Osteoblast (primary cell): ENCODE measurements at regions not wholly inside any gene's neighbourhood (a gene's known extent, or its start where the extent isn't known, plus 50 kb on each side); places are given as distances from the start of the nearest gene placed in this dataset.
A peak's percentile ranks its signal among the peaks of the same experiment; 100 is the strongest.

ENCODE experiments used
- DNase-seq: peaks from one replicate; pipeline ENCODE4 v3.0.0; 2011; ENCODE audit warnings: low spot score, mixed read lengths; ENCODE audit not compliant: insufficient read length; ENCODE audit errors: missing footprints
- H2AFZ ChIP-seq: 2 replicates; pipeline ENCODE4 v1.6.0; 2011; ENCODE audit warnings: mild to moderate bottlenecking, low read length
- H3K27ac ChIP-seq: 2 replicates; pipeline ENCODE4 v1.5.1; 2011; ENCODE audit warnings: mild to moderate bottlenecking, low read depth, low read length, moderate library complexity
- H3K27me3 ChIP-seq: 2 replicates; pipeline ENCODE4 v1.6.0; 2012; ENCODE audit warnings: mild to moderate bottlenecking, control low read depth, inconsistent platforms, low read length, moderate library complexity; ENCODE audit not compliant: insufficient read depth
- H3K36me3 ChIP-seq: 2 replicates; pipeline ENCODE4 v1.5.1; 2011; ENCODE audit warnings: mild to moderate bottlenecking, low read length, control low read depth, moderate library complexity; ENCODE audit not compliant: insufficient read depth
- H3K4me1 ChIP-seq: 2 replicates; pipeline ENCODE4 v1.5.1; 2011; ENCODE audit warnings: mild to moderate bottlenecking, low read length, control low read depth, moderate library complexity; ENCODE audit not compliant: insufficient read depth
- H3K4me2 ChIP-seq: 2 replicates; pipeline ENCODE4 v1.6.0; 2011; ENCODE audit warnings: mild to moderate bottlenecking, low read length; ENCODE audit not compliant: insufficient read depth
- H3K4me3 ChIP-seq: fragments of 200-600 bp; sonication (generic); 3 replicates; pipeline ENCODE4 v1.5.1; 2012; ENCODE audit warnings: mild to moderate bottlenecking, low read length, inconsistent platforms; ENCODE audit not compliant: insufficient read depth
- H3K79me2 ChIP-seq: 2 replicates; pipeline ENCODE4 v1.6.0; 2012; ENCODE audit warnings: mild to moderate bottlenecking, low read length, control low read depth, inconsistent platforms; ENCODE audit not compliant: insufficient read depth
- H3K9me3 ChIP-seq: 2 replicates; pipeline ENCODE4 v1.5.1; 2011; ENCODE audit warnings: low read depth, low read length, control low read depth
- H4K20me1 ChIP-seq: 2 replicates; pipeline ENCODE4 v1.6.0; 2012; ENCODE audit warnings: mild to moderate bottlenecking, low read length, control low read depth; ENCODE audit not compliant: insufficient read depth
- CTCF ChIP-seq: IDR thresholded peaks from 2 replicates; pipeline ENCODE4 v1.5.1; 2011; ENCODE audit warnings: mild to moderate bottlenecking, low read depth, low read length, moderate library complexity; ENCODE audit errors: extremely low read depth

- Histone ChIP-seq H3K27me3 (no peaks in the 10 kb centered on the region), H3K4me3 (no peak overlapping the region), H3K79me2 (no peaks in the 10 kb centered on the region), H3K27ac (no peak overlapping the region), H3K4me1 (no peaks in the 10 kb centered on the region), H2AFZ (no peak overlapping the region), H3K4me2 (no peak overlapping the region), H3K36me3 (no peaks in the 10 kb centered on the region), H3K9me3 (no peaks in the 10 kb centered on the region), H4K20me1 (no peaks in the 10 kb centered on the region)
- DNase-seq = no peak
- no peak for TF ChIP-seq CTCF
Observed at GRCh38 chr5:143708672-143709071, 103.3 kb upstream of the HMHB1 start.

- no peak overlapping the region for H3K27ac ChIP-seq
- DNase-seq = no peak
Observed at GRCh38 chr5:143707806-143708205, 104.2 kb upstream of the HMHB1 start.

GRCh38 chr5:143705381-143705780 is 106.6 kb upstream of the HMHB1 start:
- Histone ChIP-seq H3K9me3 (no peaks in the 10 kb centered on the region), H3K4me1 (no peaks in the 10 kb centered on the region), H3K36me3 (no peaks in the 10 kb centered on the region), H3K79me2 (no peaks in the 10 kb centered on the region), H4K20me1 (no peaks in the 10 kb centered on the region), H3K27me3 (no peaks in the 10 kb centered on the region), H3K4me2 (no peak overlapping the region), H3K4me3 (no peak overlapping the region), H3K27ac (no peak overlapping the region), H2AFZ (no peak overlapping the region)
- TF ChIP-seq CTCF = no peak
- peak; percentile 60 for DNase-seq

More at GRCh38 chr5:143707806-143708205, 104.2 kb upstream of the HMHB1 start:
- Histone ChIP-seq H3K27me3 (no peaks in the 10 kb centered on the region), H4K20me1 (no peaks in the 10 kb centered on the region), H3K4me1 (no peaks in the 10 kb centered on the region), H3K9me3 (no peaks in the 10 kb centered on the region), H3K4me3 (no peak overlapping the region), H2AFZ (no peak overlapping the region), H3K4me2 (no peak overlapping the region), H3K36me3 (no peaks in the 10 kb centered on the region), H3K79me2 (no peaks in the 10 kb centered on the region)
- no peak for TF ChIP-seq CTCF

- H3K36me3 ChIP-seq = no peaks in the 10 kb centered on the region
- no peak overlapping the region for H3K27ac ChIP-seq
- DNase-seq = no peak
- H3K9me3 ChIP-seq = no peaks in the 10 kb centered on the region
- no peaks in the 10 kb centered on the region for H3K27me3 ChIP-seq
- H4K20me1 ChIP-seq = no peaks in the 10 kb centered on the region
- no peak for TF ChIP-seq CTCF
- H2AFZ ChIP-seq = no peak overlapping the region
- no peak overlapping the region for H3K4me2 ChIP-seq
- no peaks in the 10 kb centered on the region for H3K4me1 ChIP-seq
- H3K4me3 ChIP-seq = no peak overlapping the region
- no peaks in the 10 kb centered on the region for H3K79me2 ChIP-seq
Observed at GRCh38 chr5:143703659-143704058, 108.3 kb upstream of the HMHB1 start.
